Spleen (tissue), 11 donors: ENCODE measurements at regions not wholly inside any gene's neighbourhood (a gene's known extent, or its start where the extent isn't known, plus 50 kb on each side); places are given as distances from the start of the nearest gene placed in this dataset.

Experiments
- DNase-seq: peaks from one replicate; pipeline ENCODE4 v3.0.0-alpha.2; 2020
- H3K27ac ChIP-seq, 8 donors: fragments of 200-600 bp; sonication (generic) in 7 of 8; 1 replicate in 4 of 8; 2 replicates in 4 of 8; pipeline versions ENCODE4 v1.5.0 to v1.8.0; 2016 to 2021; ENCODE audit warnings: inconsistent platforms in 4 of 8, mild to moderate bottlenecking in 4 of 8, moderate library complexity in 1 of 8
- H3K27me3 ChIP-seq, 7 donors: fragments of 200-600 bp; sonication (generic) in 6 of 7; replicated peaks in 1 of 7; 1 replicate in 4 of 7; 2 replicates in 3 of 7; pipeline versions ENCODE4 v1.5.0 to v1.8.0; 2016 to 2021; ENCODE audit warnings: inconsistent platforms in 3 of 7, mild to moderate bottlenecking in 1 of 7
- H3K36me3 ChIP-seq, 6 donors: fragments of 200-600 bp; sonication (generic) in 5 of 6; 1 replicate in 4 of 6; 2 replicates in 2 of 6; pipeline versions ENCODE4 v1.5.0 to v1.8.0; 2016 to 2021; ENCODE audit warnings: inconsistent platforms in 2 of 6
- H3K4me1 ChIP-seq, 6 donors: fragments of 200-600 bp; sonication (generic) in 5 of 6; 1 replicate in 3 of 6; 2 replicates in 3 of 6; pipeline versions ENCODE4 v1.5.0 to v1.8.0; 2016 to 2021; ENCODE audit warnings: inconsistent platforms in 3 of 6
- H3K4me3 ChIP-seq, 8 donors: fragments of 200-600 bp; sonication (generic) in 7 of 8; 1 replicate in 4 of 8; 2 replicates in 4 of 8; pipeline versions ENCODE4 v1.5.0 to v1.8.0; 2016 to 2021; ENCODE audit warnings: inconsistent platforms in 4 of 8, mild to moderate bottlenecking in 4 of 8, moderate library complexity in 2 of 8
- H3K9me3 ChIP-seq, 8 donors: fragments of 200-600 bp; sonication (generic) in 7 of 8; 1 replicate in 4 of 8; 2 replicates in 4 of 8; pipeline versions ENCODE4 v1.5.0 to v1.8.0; 2016 to 2021; ENCODE audit warnings: inconsistent platforms in 4 of 8
- POLR2A ChIP-seq, 3 donors: fragments of 450-650 bp; IDR thresholded peaks; one replicate each; pipeline ENCODE4 v1.5.1; 2017; ENCODE audit warnings: antibody characterized with exemption in 3 of 3, mild to moderate bottlenecking in 1 of 3
- POLR2AphosphoS5 ChIP-seq, 3 donors: sonication (generic); formaldehyde crosslinking; IDR thresholded peaks; one replicate each; pipeline ENCODE4 v1.5.1; 2017; ENCODE audit warnings: antibody characterized with exemption in 3 of 3
- WGBS, 5 donors: extraction: QIAGEN DNeasy Blood & Tissue Kit in 3 of 5; methylation state at CpG; one replicate each; pipeline versions ENCODE4 v1.1.5 to v1.1.7; 2013 to 2018; 5-methylcytosine and 5-hydroxymethylcytosine counted together
- intact Hi-C: fragments of 100-400 bp; cut with DNase I; formaldehyde crosslinking; loops from one replicate; pipeline ENCODE4 v1.15.0; 2023; ENCODE audit warnings: low total_unique reads
- TF ChIP-seq, protein P1 (sequence below), 11 experiments: fragments of 200-600 bp in 7 of 11; fragments of 450-650 bp in 4 of 11; sonication (generic) in 4 of 11; IDR thresholded peaks in 8 of 11; conservative IDR thresholded peaks in 3 of 11; 1 replicate in 7 of 11; 2 replicates in 4 of 11; pipeline versions ENCODE4 v1.4.0 to v1.8.0; 2016 to 2021; ENCODE audit warnings: antibody characterized with exemption in 11 of 11, inconsistent platforms in 4 of 11, mild to moderate bottlenecking in 1 of 11
- donor health status: healthy with polysubstance abuse.
- donor health status: DM: no; HTN: no; CAD: no; lungs with moderate emphysema.
- donor health status: DM: no; HTN: no; CAD: no.
- donor health status: Bipolar disorder and iron deficiency.
- donor health status: healthy.
- donor health status: DM: no; HTN: no; CAD: no.
- donor health status: DM: yes; HTN: yes; CAD: no.

- intact Hi-C loops: no loop called here
- Histone ChIP-seq H3K27me3 (no peaks in the 10 kb centered on the region), H3K36me3 (no peaks in the 10 kb centered on the region), H3K9me3 (peaks cover 0 to 5% (median 0%) of the 10 kb centered on the region in 8 donors), H3K4me1 (no peaks in the 10 kb centered on the region), H3K27ac (no peak overlapping the region), H3K4me3 (no peak overlapping the region)
- 69 to 80% (median 74%) methylated on average over 4 of the region's 4 CpGs for WGBS, 5 donors
- TF ChIP-seq POLR2A (IDR thresholded peaks at IDR 0.05) (no peak), POLR2AphosphoS5 (IDR thresholded peaks at IDR 0.05) (no peak)
- TF ChIP-seq, protein P1, sequence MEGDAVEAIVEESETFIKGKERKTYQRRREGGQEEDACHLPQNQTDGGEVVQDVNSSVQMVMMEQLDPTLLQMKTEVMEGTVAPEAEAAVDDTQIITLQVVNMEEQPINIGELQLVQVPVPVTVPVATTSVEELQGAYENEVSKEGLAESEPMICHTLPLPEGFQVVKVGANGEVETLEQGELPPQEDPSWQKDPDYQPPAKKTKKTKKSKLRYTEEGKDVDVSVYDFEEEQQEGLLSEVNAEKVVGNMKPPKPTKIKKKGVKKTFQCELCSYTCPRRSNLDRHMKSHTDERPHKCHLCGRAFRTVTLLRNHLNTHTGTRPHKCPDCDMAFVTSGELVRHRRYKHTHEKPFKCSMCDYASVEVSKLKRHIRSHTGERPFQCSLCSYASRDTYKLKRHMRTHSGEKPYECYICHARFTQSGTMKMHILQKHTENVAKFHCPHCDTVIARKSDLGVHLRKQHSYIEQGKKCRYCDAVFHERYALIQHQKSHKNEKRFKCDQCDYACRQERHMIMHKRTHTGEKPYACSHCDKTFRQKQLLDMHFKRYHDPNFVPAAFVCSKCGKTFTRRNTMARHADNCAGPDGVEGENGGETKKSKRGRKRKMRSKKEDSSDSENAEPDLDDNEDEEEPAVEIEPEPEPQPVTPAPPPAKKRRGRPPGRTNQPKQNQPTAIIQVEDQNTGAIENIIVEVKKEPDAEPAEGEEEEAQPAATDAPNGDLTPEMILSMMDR (IDR thresholded peaks at IDR 0.05 in 8 of 11, conservative IDR thresholded peaks at IDR 0.05 in 3 of 11): no peak
- DNase-seq: no peak
These were observed 205.1 kb downstream of the NEDD1 start for GRCh38 chr12:97112136-97112535.

GRCh38 chr12:97118796-97119375 is 211.8 kb downstream of the NEDD1 start:
- WGBS, 5 donors: 75 to 85% (median 79%) methylated on average over 8 of the region's 8 CpGs
- TF ChIP-seq, protein P1 (IDR thresholded peaks at IDR 0.05 in 8 of 11, conservative IDR thresholded peaks at IDR 0.05 in 3 of 11): no peak
- TF ChIP-seq POLR2AphosphoS5 (IDR thresholded peaks at IDR 0.05) (no peak), POLR2A (IDR thresholded peaks at IDR 0.05) (no peak)
- H3K27me3 ChIP-seq: no peaks in the 10 kb centered on the region
- no peaks in the 10 kb centered on the region for H3K4me1 ChIP-seq
- no peak overlapping the region for H3K4me3 ChIP-seq
- DNase-seq: no peak
- H3K36me3 ChIP-seq: no peaks in the 10 kb centered on the region
- peaks cover 0 to 1% (median 0%) of the 10 kb centered on the region in 8 donors for H3K9me3 ChIP-seq
- intact Hi-C loops: no loop called here
- H3K27ac ChIP-seq: no peak overlapping the region

DNA sequence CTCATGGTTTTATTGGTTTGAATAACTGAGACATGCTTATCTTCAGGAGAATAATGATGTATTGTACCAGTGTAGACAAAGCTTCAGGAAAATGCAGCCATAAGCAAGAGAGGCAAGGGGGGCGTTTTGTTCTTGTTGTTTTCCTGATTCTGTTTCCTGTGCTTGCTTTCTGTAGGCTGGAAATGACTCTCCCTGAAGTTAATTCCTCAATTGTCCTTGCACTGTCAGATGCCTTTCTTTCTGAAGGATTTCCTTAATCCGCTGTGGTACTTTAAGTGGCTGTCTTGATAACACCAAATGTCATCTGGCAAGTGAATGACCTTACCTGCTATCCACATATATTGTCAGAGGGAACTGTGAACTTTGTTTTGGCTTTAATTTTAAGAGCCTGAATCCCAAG is 220.0 kb downstream of the NEDD1 start:
- TF ChIP-seq POLR2A (IDR thresholded peaks at IDR 0.05) (no peak), POLR2AphosphoS5 (IDR thresholded peaks at IDR 0.05) (no peak)
- TF ChIP-seq, protein P1 (IDR thresholded peaks at IDR 0.05 in 8 of 11, conservative IDR thresholded peaks at IDR 0.05 in 3 of 11): no peak
- Histone ChIP-seq H3K9me3 (no peaks in the 10 kb centered on the region), H3K27me3 (no peaks in the 10 kb centered on the region), H3K4me1 (no peaks in the 10 kb centered on the region), H3K36me3 (no peaks in the 10 kb centered on the region), H3K27ac (no peak overlapping the region), H3K4me3 (no peak overlapping the region)
- intact Hi-C loops: no loop called here
- no peak for DNase-seq
- WGBS, 5 donors: 32 to 48% (median 40%) methylated on average over 2 of the region's 2 CpGs

GRCh38 chr12:97131220-97131981 is 224.3 kb downstream of the NEDD1 start:
- TF ChIP-seq POLR2AphosphoS5 (IDR thresholded peaks at IDR 0.05): no peak
- TF ChIP-seq, protein P1 (IDR thresholded peaks at IDR 0.05 in 8 of 11, conservative IDR thresholded peaks at IDR 0.05 in 3 of 11): no peak
- no peak for TF ChIP-seq POLR2A (IDR thresholded peaks at IDR 0.05)

More at GRCh38 chr12:97131220-97131981, 224.3 kb downstream of the NEDD1 start:
- no peaks in the 10 kb centered on the region for H3K36me3 ChIP-seq
- H3K4me3 ChIP-seq: no peak overlapping the region
- intact Hi-C loops: no loop called here
- no peak for DNase-seq
- 67 to 76% (median 70%) methylated on average over 4 of the region's 4 CpGs for WGBS, 5 donors
- peaks cover 0 to 8% (median 0%) of the 10 kb centered on the region in 7 donors for H3K27me3 ChIP-seq
- no peaks in the 10 kb centered on the region for H3K4me1 ChIP-seq
- H3K27ac ChIP-seq: no peak overlapping the region
- H3K9me3 ChIP-seq: no peaks in the 10 kb centered on the region
